Mammary epithelial cell (primary cell): ENCODE measurements at regions not wholly inside any gene's neighbourhood (a gene's known extent, or its start where the extent isn't known, plus 50 kb on each side); places are given as distances from the start of the nearest gene placed in this dataset.

ENCODE experiments used
- EZH2 ChIP-seq: IDR thresholded peaks from 2 replicates; pipeline ENCODE4 v1.6.1; 2012; ENCODE audit warnings: low read length, inconsistent platforms, borderline replicate concordance
- TF ChIP-seq, protein P1 (sequence below), 2 donors: IDR thresholded peaks in 1 of 2; conservative IDR thresholded peaks in 1 of 2; 2 replicates each; pipeline ENCODE4 v1.5.1; 2011 to 2012; ENCODE audit warnings: inconsistent platforms in 2 of 2, low read length in 2 of 2, mild to moderate bottlenecking in 2 of 2, control low read depth in 1 of 2, low read depth in 1 of 2; ENCODE audit not compliant: insufficient read depth in 1 of 2; ENCODE audit errors: extremely low read depth in 1 of 2

DNA sequence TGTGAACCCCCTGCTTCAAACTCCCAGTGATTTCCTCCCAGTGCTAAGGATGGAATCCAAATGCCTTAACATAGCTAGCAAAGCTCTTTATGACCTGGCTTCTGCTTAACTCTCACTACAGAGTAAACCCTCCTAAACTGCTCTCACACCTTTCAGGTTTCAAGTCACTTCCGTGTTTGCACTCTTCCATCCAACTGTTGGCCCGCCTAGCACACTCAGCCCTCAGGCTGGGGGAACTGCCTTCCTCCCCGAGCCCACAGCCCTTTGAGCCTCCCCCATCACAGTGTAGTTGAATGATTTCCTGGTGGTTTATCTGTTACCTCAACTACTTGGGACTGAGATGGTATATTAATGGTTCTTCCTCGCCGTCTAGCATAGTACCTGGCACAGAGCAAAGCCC is 342.5 kb downstream of the NPIPA8 start:
- TF ChIP-seq, protein P1, sequence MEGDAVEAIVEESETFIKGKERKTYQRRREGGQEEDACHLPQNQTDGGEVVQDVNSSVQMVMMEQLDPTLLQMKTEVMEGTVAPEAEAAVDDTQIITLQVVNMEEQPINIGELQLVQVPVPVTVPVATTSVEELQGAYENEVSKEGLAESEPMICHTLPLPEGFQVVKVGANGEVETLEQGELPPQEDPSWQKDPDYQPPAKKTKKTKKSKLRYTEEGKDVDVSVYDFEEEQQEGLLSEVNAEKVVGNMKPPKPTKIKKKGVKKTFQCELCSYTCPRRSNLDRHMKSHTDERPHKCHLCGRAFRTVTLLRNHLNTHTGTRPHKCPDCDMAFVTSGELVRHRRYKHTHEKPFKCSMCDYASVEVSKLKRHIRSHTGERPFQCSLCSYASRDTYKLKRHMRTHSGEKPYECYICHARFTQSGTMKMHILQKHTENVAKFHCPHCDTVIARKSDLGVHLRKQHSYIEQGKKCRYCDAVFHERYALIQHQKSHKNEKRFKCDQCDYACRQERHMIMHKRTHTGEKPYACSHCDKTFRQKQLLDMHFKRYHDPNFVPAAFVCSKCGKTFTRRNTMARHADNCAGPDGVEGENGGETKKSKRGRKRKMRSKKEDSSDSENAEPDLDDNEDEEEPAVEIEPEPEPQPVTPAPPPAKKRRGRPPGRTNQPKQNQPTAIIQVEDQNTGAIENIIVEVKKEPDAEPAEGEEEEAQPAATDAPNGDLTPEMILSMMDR (conservative IDR thresholded peaks at IDR 0.05 in 1 of 2, IDR thresholded peaks at IDR 0.05 in 1 of 2; ENCODE audit: extremely low read depth in 1 of 2, insufficient read depth in 1 of 2, low read depth in 1 of 2, low read length in 2 of 2): no peak
- TF ChIP-seq EZH2: no peak
